Calu3 (cell line): ENCODE measurements at regions not wholly inside any gene's neighbourhood (a gene's known extent, or its start where the extent isn't known, plus 50 kb on each side); places are given as distances from the start of the nearest gene placed in this dataset.

Experiments used
- BruUV-seq: library from RNA; stranded (reverse); fragments of 400-500 nt; replicated peaks from 2 replicates; lab custom pipeline; 2021; lab: Mats Ljungman, UMichigan
- CTCF ChIA-PET: fragments of 300-600 bp; sonication (Branson Sonifier 250); formaldehyde crosslinking; loops from one replicate; lab custom pipeline; 2022; ENCODE audit warnings: antibody characterized with exemption; lab: Charles Lee
- DNase-seq: peaks from one replicate; pipeline ENCODE4 v3.0.0; 2022
- H3K27ac Mint-ChIP-seq: one replicate; pipeline ENCODE4 v1.8.0; 2022; ENCODE audit warnings: mixed read lengths; ENCODE audit not compliant: unreplicated experiment
- H3K27me3 Mint-ChIP-seq: one replicate; pipeline ENCODE4 v1.8.0; 2022; ENCODE audit warnings: mixed read lengths; ENCODE audit not compliant: unreplicated experiment
- H3K36me3 Mint-ChIP-seq: one replicate; pipeline ENCODE4 v1.8.0; 2022; ENCODE audit warnings: mild to moderate bottlenecking, moderate library complexity, mixed read lengths; ENCODE audit not compliant: insufficient read depth, unreplicated experiment
- H3K4me1 Mint-ChIP-seq: one replicate; pipeline ENCODE4 v1.8.0; 2022; ENCODE audit warnings: mild to moderate bottlenecking, low read depth, mixed read lengths; ENCODE audit not compliant: unreplicated experiment
- H3K4me3 Mint-ChIP-seq: one replicate; pipeline ENCODE4 v1.8.0; 2022; ENCODE audit warnings: mild to moderate bottlenecking, low read depth, moderate library complexity, mixed read lengths; ENCODE audit not compliant: unreplicated experiment
- H3K9me3 Mint-ChIP-seq: one replicate; pipeline ENCODE4 v1.8.0; 2022; ENCODE audit warnings: low read depth, mixed read lengths; ENCODE audit not compliant: unreplicated experiment
- intact Hi-C: fragments of 100-400 bp; cut with micrococcal nuclease; formaldehyde crosslinking; loops from one replicate; pipeline ENCODE4 v1.10.0; 2022; ENCODE audit not compliant: unreplicated experiment
- TF ChIP-seq, protein P1 (sequence below): fragments of 200-600 bp; IDR thresholded peaks from one replicate; pipeline ENCODE4 v1.8.0; 2022; ENCODE audit warnings: antibody characterized with exemption; ENCODE audit not compliant: unreplicated experiment

DNA sequence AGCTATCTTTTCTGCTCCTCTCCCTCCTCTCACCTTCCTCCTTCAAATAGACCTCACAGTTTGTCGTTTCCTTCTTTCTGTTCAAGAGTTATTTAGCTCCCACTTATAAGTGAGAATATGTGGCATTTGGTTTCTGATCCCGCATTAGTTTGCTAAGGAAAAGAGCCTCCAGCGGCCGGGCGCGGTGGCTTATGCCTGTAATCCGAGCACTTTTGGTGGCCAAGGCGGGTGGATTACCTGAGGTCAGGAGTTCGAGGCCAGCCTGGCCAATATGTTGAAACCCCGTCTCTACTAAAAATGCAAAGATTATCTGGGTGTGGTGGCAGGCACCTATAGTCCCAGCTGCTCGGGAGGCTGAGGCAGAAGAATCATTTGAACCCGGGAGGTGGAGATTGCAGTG is 2101.6 kb downstream of the MAT2B start:
- H3K27me3 Mint-ChIP-seq, result no peaks in the 10 kb centered on the region
- no peaks in the 10 kb centered on the region for H3K36me3 Mint-ChIP-seq
- TF ChIP-seq, protein P1, sequence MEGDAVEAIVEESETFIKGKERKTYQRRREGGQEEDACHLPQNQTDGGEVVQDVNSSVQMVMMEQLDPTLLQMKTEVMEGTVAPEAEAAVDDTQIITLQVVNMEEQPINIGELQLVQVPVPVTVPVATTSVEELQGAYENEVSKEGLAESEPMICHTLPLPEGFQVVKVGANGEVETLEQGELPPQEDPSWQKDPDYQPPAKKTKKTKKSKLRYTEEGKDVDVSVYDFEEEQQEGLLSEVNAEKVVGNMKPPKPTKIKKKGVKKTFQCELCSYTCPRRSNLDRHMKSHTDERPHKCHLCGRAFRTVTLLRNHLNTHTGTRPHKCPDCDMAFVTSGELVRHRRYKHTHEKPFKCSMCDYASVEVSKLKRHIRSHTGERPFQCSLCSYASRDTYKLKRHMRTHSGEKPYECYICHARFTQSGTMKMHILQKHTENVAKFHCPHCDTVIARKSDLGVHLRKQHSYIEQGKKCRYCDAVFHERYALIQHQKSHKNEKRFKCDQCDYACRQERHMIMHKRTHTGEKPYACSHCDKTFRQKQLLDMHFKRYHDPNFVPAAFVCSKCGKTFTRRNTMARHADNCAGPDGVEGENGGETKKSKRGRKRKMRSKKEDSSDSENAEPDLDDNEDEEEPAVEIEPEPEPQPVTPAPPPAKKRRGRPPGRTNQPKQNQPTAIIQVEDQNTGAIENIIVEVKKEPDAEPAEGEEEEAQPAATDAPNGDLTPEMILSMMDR, result no peak
- BruUV-seq, result no TSS peak
- no peak overlapping the region for H3K4me3 Mint-ChIP-seq
- no peak for DNase-seq
- H3K9me3 Mint-ChIP-seq, result peaks cover 6% of the 10 kb centered on the region
- no peak overlapping the region for H3K27ac Mint-ChIP-seq
- H3K4me1 Mint-ChIP-seq, result no peaks in the 10 kb centered on the region
- intact Hi-C loops, result no loop called here
- CTCF ChIA-PET, result no interaction called here

DNA sequence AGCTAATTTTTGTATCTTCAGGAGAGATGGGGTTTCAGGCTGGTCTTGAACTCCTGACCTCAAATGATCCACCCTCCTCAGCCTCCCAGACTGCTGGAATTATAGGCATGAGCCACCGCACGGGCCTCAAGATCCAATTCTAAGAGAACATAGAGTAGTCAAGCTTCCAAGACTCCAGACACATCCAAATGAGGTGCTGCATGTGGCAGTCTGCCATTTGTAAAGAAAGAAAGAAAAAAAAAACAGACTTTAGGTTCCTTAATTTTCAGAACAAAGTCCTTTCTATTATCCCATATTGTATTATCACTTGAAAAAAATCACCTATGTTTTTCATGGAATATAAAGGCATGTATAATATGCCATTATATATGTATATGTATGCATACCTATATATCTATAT is 2104.5 kb downstream of the MAT2B start:
- no peak overlapping the region for H3K4me3 Mint-ChIP-seq

DNA sequence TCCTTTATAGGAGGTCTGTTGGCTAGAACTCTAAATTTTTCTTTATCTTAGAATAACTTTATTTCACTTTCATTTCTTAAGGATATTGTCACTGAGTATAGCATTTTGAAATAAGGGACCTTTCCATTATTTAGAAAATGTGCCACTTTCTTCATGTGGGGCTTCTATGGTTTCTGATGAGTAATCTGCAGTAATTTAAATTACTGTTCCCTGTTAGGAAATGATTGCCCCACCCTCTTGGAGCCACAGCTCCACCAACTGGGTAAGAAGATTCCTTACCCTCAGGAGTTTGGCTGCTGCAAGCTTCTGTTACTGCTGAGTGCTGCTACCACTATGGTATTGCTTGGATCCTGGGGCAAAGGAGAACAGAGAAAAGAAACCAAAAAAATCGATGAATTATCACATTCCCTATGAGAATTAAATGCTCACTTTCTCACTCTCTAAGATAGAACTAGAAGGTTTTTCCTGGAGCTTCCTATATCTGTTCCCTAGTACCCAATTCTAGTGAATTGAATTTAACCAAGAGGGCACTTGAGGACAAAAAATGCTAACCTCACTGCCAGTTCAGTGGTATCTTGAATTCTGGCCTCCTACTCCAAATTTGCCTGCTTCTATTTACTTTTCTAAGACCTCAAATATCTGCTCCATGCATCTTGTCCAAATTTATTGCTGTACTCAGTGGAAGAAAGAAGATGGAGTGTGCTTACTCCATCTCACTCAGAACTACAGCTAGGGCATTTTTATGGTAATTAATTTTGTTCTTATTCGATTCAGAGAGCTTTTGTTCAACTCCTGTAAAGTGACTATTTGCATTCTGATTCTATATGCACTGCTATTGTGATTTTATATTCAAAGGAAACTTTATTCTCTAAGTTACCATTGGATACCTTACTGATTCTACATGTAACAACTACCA is 2111.3 kb downstream of the MAT2B start:
- peak; percentile 19 for DNase-seq
- Mint-ChIP-seq H3K27me3 (no peaks in the 10 kb centered on the region), H3K4me1 (no peaks in the 10 kb centered on the region), H3K36me3 (no peaks in the 10 kb centered on the region), H3K27ac (no peak overlapping the region), H3K4me3 (no peak overlapping the region), H3K9me3 (peaks cover 12% of the 10 kb centered on the region)
- intact Hi-C loops, result loop anchor here (10.0 kb wide), 1 partner anchor 392 kb away; no protein-coding TSS in a partner anchor
- BruUV-seq, result no TSS peak
- CTCF ChIA-PET, result no interaction called here
- TF ChIP-seq, protein P1, result no peak

More for the DNA sequence above, 2104.5 kb downstream of the MAT2B start:
- CTCF ChIA-PET, result no interaction called here
- Mint-ChIP-seq H3K4me1 (no peaks in the 10 kb centered on the region), H3K9me3 (peaks cover 10% of the 10 kb centered on the region), H3K27ac (no peak overlapping the region), H3K36me3 (no peaks in the 10 kb centered on the region), H3K27me3 (no peaks in the 10 kb centered on the region)
- intact Hi-C loops, result loop anchor here (10.0 kb wide), 1 partner anchor 385 kb away; no protein-coding TSS in a partner anchor
- TF ChIP-seq, protein P1, result no peak
- no peak for DNase-seq
- no TSS peak for BruUV-seq

DNA sequence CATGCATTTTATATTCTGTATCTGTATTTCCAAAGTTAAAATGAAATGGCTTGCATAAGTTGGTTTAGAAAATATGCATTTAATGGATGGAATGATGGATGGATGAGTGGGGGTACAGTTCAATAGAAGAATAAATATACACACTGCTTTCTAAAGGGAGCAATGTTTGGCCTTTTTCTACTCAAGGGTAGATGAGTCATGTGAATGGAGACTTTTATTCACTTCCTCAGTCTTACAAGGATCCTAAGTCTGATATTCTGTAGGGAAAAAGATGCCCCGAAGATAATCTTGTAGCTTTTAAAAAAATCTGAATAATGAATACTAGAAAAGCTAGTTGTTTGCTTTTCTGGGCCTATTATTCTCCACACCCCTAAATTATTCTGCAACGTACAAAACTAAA is 2112.1 kb downstream of the MAT2B start:
- Mint-ChIP-seq H3K27ac (no peak overlapping the region), H3K36me3 (no peaks in the 10 kb centered on the region), H3K9me3 (peaks cover 12% of the 10 kb centered on the region), H3K4me1 (no peaks in the 10 kb centered on the region), H3K4me3 (no peak overlapping the region), H3K27me3 (no peaks in the 10 kb centered on the region)
- BruUV-seq, result no TSS peak
- CTCF ChIA-PET, result interaction anchor here (0.5 kb wide), 1 partner anchor 591 kb away, joined by 4 read pairs; no protein-coding TSS in a partner anchor
- no peak for DNase-seq
- TF ChIP-seq, protein P1, result no peak
- intact Hi-C loops, result loop anchor here (10.0 kb wide), 1 partner anchor 393 kb away; no protein-coding TSS in a partner anchor
